Neural progenitor cell (in vitro differentiated cells): ENCODE measurements at regions not wholly inside any gene's neighbourhood (a gene's known extent, or its start where the extent isn't known, plus 50 kb on each side); places are given as distances from the start of the nearest gene placed in this dataset.

Experiments
- DNase-seq: peaks from one replicate; pipeline ENCODE4 v3.0.0-alpha.2; 2016; ENCODE audit warnings: low spot score
- H2AFZ ChIP-seq: fragments of 200-600 bp; sonication (generic); replicated peaks from 2 replicates; pipeline ENCODE4 v1.6.1; 2016; ENCODE audit warnings: antibody characterized with exemption
- H3F3A ChIP-seq: fragments of 200-600 bp; sonication (generic); 2 replicates; pipeline ENCODE4 v1.6.1; 2016; ENCODE audit warnings: antibody characterized with exemption, low read depth
- H3K27ac ChIP-seq: fragments of 200-600 bp; sonication (generic); 2 replicates; pipeline ENCODE4 v1.5.1; 2016; ENCODE audit warnings: mild to moderate bottlenecking
- H3K27me3 ChIP-seq: fragments of 200-600 bp; sonication (generic); 2 replicates; pipeline ENCODE4 v1.6.1; 2016; ENCODE audit warnings: mild to moderate bottlenecking, moderate library complexity
- H3K36me3 ChIP-seq: fragments of 200-600 bp; sonication (generic); 2 replicates; pipeline ENCODE4 v1.5.1; 2016
- H3K4me1 ChIP-seq: fragments of 200-600 bp; sonication (generic); 2 replicates; pipeline ENCODE4 v1.6.1; 2016; ENCODE audit warnings: mixed run types
- H3K4me2 ChIP-seq: fragments of 200-600 bp; sonication (generic); 2 replicates; pipeline ENCODE4 v1.6.1; 2016
- H3K4me3 ChIP-seq: fragments of 200-600 bp; sonication (generic); 2 replicates; pipeline ENCODE4 v1.5.1; 2016
- H3K79me2 ChIP-seq: fragments of 200-600 bp; sonication (generic); 2 replicates; pipeline ENCODE4 v1.6.1; 2016; ENCODE audit warnings: low read depth
- H3K9ac ChIP-seq: fragments of 200-600 bp; sonication (generic); 2 replicates; pipeline ENCODE4 v1.6.1; 2016
- H3K9me3 ChIP-seq: fragments of 200-600 bp; sonication (generic); 2 replicates; pipeline ENCODE4 v1.5.1; 2016; ENCODE audit warnings: low read depth
- H4K20me1 ChIP-seq: fragments of 200-600 bp; sonication (generic); 2 replicates; pipeline ENCODE4 v1.6.1; 2016; ENCODE audit warnings: low read depth
- H3K27ac Mint-ChIP-seq: 3 replicates; pipeline ENCODE4 v1.8.0; 2021; ENCODE audit warnings: mixed read lengths
- H3K27me3 Mint-ChIP-seq: 2 replicates; pipeline ENCODE4 v1.8.0; 2022; ENCODE audit warnings: low read depth, mild to moderate bottlenecking, inconsistent platforms, moderate library complexity, mixed read lengths; ENCODE audit not compliant: insufficient read depth
- H3K36me3 Mint-ChIP-seq: 3 replicates; pipeline ENCODE4 v1.8.0; 2021; ENCODE audit warnings: mixed read lengths
- H3K4me1 Mint-ChIP-seq: 3 replicates; pipeline ENCODE4 v1.8.0; 2021; ENCODE audit warnings: mixed read lengths
- H3K4me3 Mint-ChIP-seq: 3 replicates; pipeline ENCODE4 v1.8.0; 2021; ENCODE audit warnings: mild to moderate bottlenecking, moderate library complexity, mixed read lengths
- H3K9me3 Mint-ChIP-seq: 3 replicates; pipeline ENCODE4 v1.8.0; 2020; ENCODE audit warnings: mixed read lengths
- EZH2 ChIP-seq: fragments of 200-600 bp; sonication (generic); IDR thresholded peaks from 2 replicates; pipeline ENCODE4 v1.6.1; 2017; ENCODE audit warnings: antibody characterized with exemption, mild to moderate bottlenecking, moderate library complexity
- EZH2phosphoT487 ChIP-seq: fragments of 200-600 bp; sonication (generic); IDR thresholded peaks from 2 replicates; pipeline ENCODE4 v1.6.1; 2017; ENCODE audit warnings: antibody characterized with exemption
- TF ChIP-seq, protein P1 (sequence below): fragments of 200-600 bp; sonication (generic); IDR thresholded peaks from 2 replicates; pipeline ENCODE4 v1.5.1; 2017; ENCODE audit warnings: antibody characterized with exemption, mild to moderate bottlenecking

GRCh38 chr13:73610799-73611592, 523.2 kb downstream of the KLF12 start:
- Mint-ChIP-seq H3K27me3 (no peaks in the 10 kb centered on the region), H3K9me3 (no peaks in the 10 kb centered on the region), H3K36me3 (no peaks in the 10 kb centered on the region), H3K4me3 (no peak overlapping the region), H3K4me1 (no peaks in the 10 kb centered on the region), H3K27ac (no peak overlapping the region)
- no peak for DNase-seq
- Histone ChIP-seq H3K27ac (no peak overlapping the region), H3K4me1 (no peaks in the 10 kb centered on the region), H3K4me2 (no peak overlapping the region), H3K36me3 (no peaks in the 10 kb centered on the region), H3K27me3 (no peaks in the 10 kb centered on the region), H4K20me1 (no peaks in the 10 kb centered on the region), H3K4me3 (no peak overlapping the region), H2AFZ (no peak overlapping the region), H3F3A (no peaks in the 10 kb centered on the region), H3K9me3 (no peaks in the 10 kb centered on the region), H3K9ac (no peak overlapping the region), H3K79me2 (no peaks in the 10 kb centered on the region)
- no peak for TF ChIP-seq EZH2phosphoT487

GRCh38 chr13:73608711-73609485, 525.3 kb downstream of the KLF12 start:
- Mint-ChIP-seq H3K9me3 (no peaks in the 10 kb centered on the region), H3K27me3 (no peaks in the 10 kb centered on the region), H3K27ac (no peak overlapping the region), H3K4me3 (no peak overlapping the region), H3K36me3 (no peaks in the 10 kb centered on the region), H3K4me1 (no peaks in the 10 kb centered on the region)
- no peaks in the 10 kb centered on the region for H3K79me2 ChIP-seq
- H3F3A ChIP-seq, result no peaks in the 10 kb centered on the region
- TF ChIP-seq, protein P1, sequence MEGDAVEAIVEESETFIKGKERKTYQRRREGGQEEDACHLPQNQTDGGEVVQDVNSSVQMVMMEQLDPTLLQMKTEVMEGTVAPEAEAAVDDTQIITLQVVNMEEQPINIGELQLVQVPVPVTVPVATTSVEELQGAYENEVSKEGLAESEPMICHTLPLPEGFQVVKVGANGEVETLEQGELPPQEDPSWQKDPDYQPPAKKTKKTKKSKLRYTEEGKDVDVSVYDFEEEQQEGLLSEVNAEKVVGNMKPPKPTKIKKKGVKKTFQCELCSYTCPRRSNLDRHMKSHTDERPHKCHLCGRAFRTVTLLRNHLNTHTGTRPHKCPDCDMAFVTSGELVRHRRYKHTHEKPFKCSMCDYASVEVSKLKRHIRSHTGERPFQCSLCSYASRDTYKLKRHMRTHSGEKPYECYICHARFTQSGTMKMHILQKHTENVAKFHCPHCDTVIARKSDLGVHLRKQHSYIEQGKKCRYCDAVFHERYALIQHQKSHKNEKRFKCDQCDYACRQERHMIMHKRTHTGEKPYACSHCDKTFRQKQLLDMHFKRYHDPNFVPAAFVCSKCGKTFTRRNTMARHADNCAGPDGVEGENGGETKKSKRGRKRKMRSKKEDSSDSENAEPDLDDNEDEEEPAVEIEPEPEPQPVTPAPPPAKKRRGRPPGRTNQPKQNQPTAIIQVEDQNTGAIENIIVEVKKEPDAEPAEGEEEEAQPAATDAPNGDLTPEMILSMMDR, result no peak
- TF ChIP-seq EZH2phosphoT487 (no peak), EZH2 (no peak)
- H3K4me2 ChIP-seq, result no peak overlapping the region
- no peak overlapping the region for H2AFZ ChIP-seq
- H3K36me3 ChIP-seq, result no peaks in the 10 kb centered on the region
- H4K20me1 ChIP-seq, result no peaks in the 10 kb centered on the region
- no peaks in the 10 kb centered on the region for H3K27me3 ChIP-seq
- no peaks in the 10 kb centered on the region for H3K4me1 ChIP-seq
- no peak for DNase-seq
- H3K9me3 ChIP-seq, result no peaks in the 10 kb centered on the region
- H3K9ac ChIP-seq, result no peak overlapping the region
- H3K27ac ChIP-seq, result no peak overlapping the region
- no peak overlapping the region for H3K4me3 ChIP-seq

DNA sequence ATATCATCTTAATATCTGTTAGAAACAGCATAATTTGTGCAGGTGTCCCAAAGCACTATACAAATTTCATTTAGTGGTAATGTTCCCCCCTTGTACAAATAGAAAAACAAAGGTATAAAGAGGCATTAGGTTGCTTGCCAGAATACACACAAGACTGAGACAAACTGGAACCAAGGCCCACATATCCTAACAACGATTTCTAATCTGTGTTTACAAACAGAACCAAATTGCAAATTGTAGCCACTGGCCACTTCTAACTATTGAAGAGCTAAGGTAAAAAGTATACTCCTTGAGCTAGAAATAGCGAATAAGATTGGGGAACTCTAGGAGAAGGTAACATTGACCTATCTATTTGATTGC, 526.1 kb downstream of the KLF12 start:
- TF ChIP-seq EZH2phosphoT487 (no peak), EZH2 (no peak)
- TF ChIP-seq, protein P1, result no peak
- Mint-ChIP-seq H3K9me3 (no peaks in the 10 kb centered on the region), H3K4me3 (no peak overlapping the region), H3K36me3 (no peaks in the 10 kb centered on the region), H3K4me1 (no peaks in the 10 kb centered on the region), H3K27me3 (no peaks in the 10 kb centered on the region), H3K27ac (no peak overlapping the region)
- no peaks in the 10 kb centered on the region for H3K36me3 ChIP-seq
- no peaks in the 10 kb centered on the region for H3K79me2 ChIP-seq
- H4K20me1 ChIP-seq, result no peaks in the 10 kb centered on the region
- H2AFZ ChIP-seq, result no peak overlapping the region
- H3K9me3 ChIP-seq, result no peaks in the 10 kb centered on the region
- no peaks in the 10 kb centered on the region for H3K4me1 ChIP-seq
- no peak for DNase-seq
- no peak overlapping the region for H3K27ac ChIP-seq
- H3F3A ChIP-seq, result no peaks in the 10 kb centered on the region
- H3K9ac ChIP-seq, result no peak overlapping the region
- H3K4me3 ChIP-seq, result no peak overlapping the region
- H3K4me2 ChIP-seq, result no peak overlapping the region
- H3K27me3 ChIP-seq, result no peaks in the 10 kb centered on the region
